GM12872 (cell line): ENCODE measurements at regions not wholly inside any gene's neighbourhood (a gene's known extent, or its start where the extent isn't known, plus 50 kb on each side); places are given as distances from the start of the nearest gene placed in this dataset.

Experiments used
- CTCF ChIP-seq: IDR thresholded peaks from 3 replicates; pipeline ENCODE4 v1.5.1; 2011; ENCODE audit warnings: low read depth, mild to moderate bottlenecking, low read length, moderate library complexity; ENCODE audit not compliant: insufficient read depth

GRCh38 chr7:25580141-25580540 lies 351.9 kb upstream of the NPVF start:
- no peak for TF ChIP-seq CTCF

- TF ChIP-seq CTCF, result no peak
Observed at GRCh38 chr7:25583621-25584020, 355.3 kb upstream of the NPVF start.

GRCh38 chr7:25584112-25584938 lies 356.0 kb upstream of the NPVF start:
- no peak for TF ChIP-seq CTCF

- TF ChIP-seq CTCF, result no peak
Observed at GRCh38 chr7:25586513-25586912, 358.2 kb upstream of the NPVF start.

GRCh38 chr7:25594122-25594521 lies 365.8 kb upstream of the NPVF start:
- no peak for TF ChIP-seq CTCF

GRCh38 chr7:25594728-25595127 lies 366.4 kb upstream of the NPVF start:
- no peak for TF ChIP-seq CTCF

GRCh38 chr7:25595996-25596395 lies 367.7 kb upstream of the NPVF start:
- TF ChIP-seq CTCF, result no peak
